NB4 (cell line): ENCODE measurements at regions not wholly inside any gene's neighbourhood (a gene's known extent, or its start where the extent isn't known, plus 50 kb on each side); places are given as distances from the start of the nearest gene placed in this dataset.

Experiments
- CTCF ChIP-seq: IDR thresholded peaks from one replicate; pipeline ENCODE4 v1.5.1; 2012; ENCODE audit warnings: low read depth, low read length
- MAX ChIP-seq: IDR thresholded peaks from 2 replicates; pipeline ENCODE4 v1.6.1; 2011; ENCODE audit warnings: low read depth, low read length
- POLR2A ChIP-seq: IDR thresholded peaks from 2 replicates; pipeline ENCODE4 v1.6.1; 2011; ENCODE audit warnings: mild to moderate bottlenecking; ENCODE audit not compliant: insufficient read length; ENCODE audit errors: extremely low read depth

- TF ChIP-seq CTCF (no peak), POLR2A (no peak), MAX (no peak)
Observed at GRCh38 chr3:87358066-87358465, 81.7 kb upstream of the POU1F1 start.
